Inflammatory macrophage treated with lipopolysaccharide for 4 hours (primary cell): ENCODE measurements at regions not wholly inside any gene's neighbourhood (a gene's known extent, or its start where the extent isn't known, plus 50 kb on each side); places are given as distances from the start of the nearest gene placed in this dataset.
"Not testable (repeated sequence)": the region's sequence is repeated elsewhere in the genome, so short reads cannot be mapped to it uniquely, and the experiment has no call there.

ENCODE experiments used
- DNase-seq: peaks from one replicate; pipeline ENCODE4 v3.0.0-alpha.2; 2020

GRCh38 chr1:38787041-38787440, 72.5 kb downstream of the RRAGC start:
- DNase-seq, result no peak

GRCh38 chr1:38786040-38786436, 73.5 kb downstream of the RRAGC start:
- DNase-seq, result no peak

GRCh38 chr1:38785285-38786039, 74.1 kb downstream of the RRAGC start:
- no peak for DNase-seq

- DNase-seq, result peak; percentile 3
These were observed 74.9 kb downstream of the RRAGC start for GRCh38 chr1:38784452-38785284.

- DNase-seq, result no peak
These were observed 75.8 kb downstream of the RRAGC start for GRCh38 chr1:38783640-38784229.

- no peak for DNase-seq
These were observed 77.5 kb downstream of the RRAGC start for GRCh38 chr1:38781872-38782617.

GRCh38 chr1:38780133-38780532, 79.4 kb downstream of the RRAGC start:
- DNase-seq, result no peak

GRCh38 chr1:38779491-38779890, 80.1 kb downstream of the RRAGC start:
- DNase-seq, result no peak

- DNase-seq, result no peak
These were observed 81.1 kb downstream of the RRAGC start for GRCh38 chr1:38778521-38778920.

- no peak for DNase-seq
These were observed 81.5 kb downstream of the RRAGC start for GRCh38 chr1:38778051-38778450.

- no peak for DNase-seq
These were observed 82.1 kb downstream of the RRAGC start for GRCh38 chr1:38777464-38777957.

GRCh38 chr1:38776466-38777065, 83.0 kb downstream of the RRAGC start:
- no peak for DNase-seq

GRCh38 chr1:38775175-38775845, 84.3 kb downstream of the RRAGC start:
- DNase-seq, result no peak

- no peak for DNase-seq
These were observed 86.1 kb downstream of the RRAGC start for GRCh38 chr1:38773483-38773882.

- no peak for DNase-seq
These were observed 86.6 kb downstream of the RRAGC start for GRCh38 chr1:38772953-38773352.

GRCh38 chr1:38772026-38772425, 87.5 kb downstream of the RRAGC start:
- DNase-seq, result no peak

- DNase-seq, result not testable (repeated sequence)
These were observed 88.9 kb downstream of the RRAGC start for GRCh38 chr1:38770516-38771173.

- no peak for DNase-seq
These were observed 93.4 kb downstream of the RRAGC start for GRCh38 chr1:38766125-38766524.

GRCh38 chr1:38763121-38763520, 96.5 kb downstream of the RRAGC start:
- no peak for DNase-seq

GRCh38 chr1:38760562-38760961, 99.0 kb downstream of the RRAGC start:
- DNase-seq, result no peak

- no peak for DNase-seq
These were observed 100.8 kb downstream of the RRAGC start for GRCh38 chr1:38758820-38759219.
